Stimulated activated CD4-positive, alpha-beta T cell treated with anti-CD3 and anti-CD28 coated beads, Interleukin-4, amount 100 ng/mL, for 4 hours (primary cell): ENCODE measurements at regions not wholly inside any gene's neighbourhood (a gene's known extent, or its start where the extent isn't known, plus 50 kb on each side); places are given as distances from the start of the nearest gene placed in this dataset.

ENCODE experiments used
- DNase-seq, 2 experiments: peaks; one replicate each; pipeline ENCODE4 v3.0.0-alpha.2; 2020

DNA sequence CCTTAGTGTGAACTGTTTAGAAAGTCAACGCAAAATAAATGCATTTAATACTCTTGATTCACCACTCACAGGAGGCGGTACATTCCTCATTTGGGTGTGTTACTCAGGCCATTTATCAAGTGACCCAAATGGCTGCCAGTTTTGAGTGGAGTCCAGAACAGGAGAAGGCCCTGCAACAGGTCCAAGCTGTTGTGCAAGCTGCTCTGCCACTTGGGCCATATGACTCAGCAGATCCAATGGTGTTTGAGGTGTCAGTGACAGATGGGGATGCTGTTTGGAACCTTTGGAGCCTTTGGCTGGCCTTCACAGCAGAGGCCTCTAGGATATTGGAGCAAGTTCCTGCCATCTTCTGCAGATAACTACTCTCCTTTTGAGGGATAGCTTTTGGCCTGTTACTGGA is 609.2 kb downstream of the KCNT2 start:
- no peak for DNase-seq

DNA sequence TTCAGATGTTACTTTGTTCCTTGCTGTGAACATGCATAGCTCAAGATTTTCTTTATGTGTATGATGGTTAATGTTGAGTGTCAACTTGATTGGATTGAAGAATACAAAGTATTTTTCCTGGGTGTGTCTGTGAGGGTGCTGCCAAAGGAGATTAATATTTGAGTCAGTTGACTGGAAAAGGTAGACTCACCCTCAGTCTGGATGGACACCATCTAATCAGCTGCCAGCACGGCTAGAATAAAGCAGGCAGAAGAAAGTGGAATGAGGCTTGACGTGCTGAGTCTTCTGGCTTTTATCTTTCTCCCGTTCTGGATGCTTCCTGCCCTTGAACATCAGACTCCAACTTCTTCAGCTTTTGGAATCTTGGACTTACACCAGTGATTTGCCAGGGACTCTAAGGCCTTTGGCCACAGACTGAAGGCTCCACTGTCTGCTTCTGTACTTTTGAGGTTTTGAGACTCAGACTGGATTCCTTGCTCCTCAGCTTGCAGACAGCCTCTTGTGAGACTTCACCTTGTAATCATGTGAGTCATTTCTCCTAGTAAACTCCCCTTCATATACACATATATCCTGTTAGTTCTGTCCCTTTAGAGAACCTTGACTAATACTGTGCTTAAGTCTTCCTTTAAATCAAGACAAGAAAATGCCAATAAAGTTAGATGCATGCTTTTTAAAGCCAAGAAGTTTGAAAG is 626.6 kb downstream of the KCNT2 start:
- no peak for DNase-seq

DNA sequence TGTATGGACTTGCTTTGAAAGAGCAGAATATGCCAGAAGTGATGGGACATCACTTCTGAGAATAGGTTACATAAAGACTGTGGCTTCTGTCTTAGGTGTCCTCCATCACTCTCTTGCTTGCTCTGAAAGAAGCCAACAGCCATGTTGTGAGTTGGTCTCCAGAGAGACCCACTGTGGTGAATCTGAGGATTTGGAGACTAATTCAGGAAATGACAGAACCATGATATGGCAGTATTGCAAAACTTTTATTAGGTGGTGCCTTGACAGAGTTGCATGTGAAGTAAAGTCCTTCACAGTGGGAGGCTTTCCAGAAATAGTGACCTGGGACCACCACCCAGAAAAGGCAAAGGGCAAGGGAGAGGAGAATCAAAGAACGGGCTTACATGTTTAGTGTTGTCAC is 628.6 kb downstream of the KCNT2 start:
- DNase-seq: no peak

DNA sequence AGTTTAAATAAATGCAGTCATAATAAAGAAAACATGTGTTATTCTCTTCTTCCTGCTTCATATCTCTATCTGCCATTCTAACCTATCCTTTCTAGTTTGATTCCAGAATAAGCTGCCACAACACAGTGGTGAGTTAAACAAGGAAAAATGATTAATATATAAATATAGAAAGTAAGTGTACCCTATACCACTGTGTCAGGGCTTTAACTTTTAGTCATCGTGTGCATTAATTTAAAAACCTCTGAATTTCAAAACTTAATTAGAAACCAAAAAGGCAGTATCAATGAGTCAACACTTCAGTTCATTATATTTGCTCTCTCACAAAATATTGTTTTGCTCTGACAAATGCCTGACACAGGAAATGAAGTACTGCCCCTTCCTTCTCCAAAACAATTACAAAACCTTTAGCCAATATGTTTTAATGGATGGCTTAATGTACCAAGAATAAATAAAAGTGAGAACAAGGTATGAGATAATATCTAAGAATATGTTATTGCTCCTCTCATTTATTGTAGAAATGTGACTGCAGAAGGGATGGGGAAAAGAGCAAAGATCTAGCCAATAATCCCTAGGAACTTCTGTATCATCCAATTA is 634.8 kb downstream of the KCNT2 start:
- DNase-seq: no peak

DNA sequence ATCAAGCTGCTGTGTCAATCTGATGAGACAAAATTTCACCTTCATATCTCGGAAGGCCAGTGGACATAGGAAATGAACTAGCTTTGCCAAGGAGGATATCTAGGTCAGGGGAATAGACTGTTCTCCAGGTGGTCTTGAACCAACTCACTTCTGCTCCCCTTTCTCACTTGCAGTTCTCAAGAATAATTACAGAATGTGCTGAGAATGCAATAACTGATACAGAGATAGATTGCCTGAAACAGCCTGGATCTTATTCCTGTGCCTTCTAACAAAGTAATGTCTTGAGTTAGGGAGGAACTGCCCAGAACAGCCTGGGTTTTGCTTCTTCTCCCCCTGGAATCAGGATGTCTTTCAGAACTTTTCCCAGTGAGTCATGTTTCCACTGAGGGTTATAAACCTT is 636.7 kb downstream of the KCNT2 start:
- no peak for DNase-seq

DNA sequence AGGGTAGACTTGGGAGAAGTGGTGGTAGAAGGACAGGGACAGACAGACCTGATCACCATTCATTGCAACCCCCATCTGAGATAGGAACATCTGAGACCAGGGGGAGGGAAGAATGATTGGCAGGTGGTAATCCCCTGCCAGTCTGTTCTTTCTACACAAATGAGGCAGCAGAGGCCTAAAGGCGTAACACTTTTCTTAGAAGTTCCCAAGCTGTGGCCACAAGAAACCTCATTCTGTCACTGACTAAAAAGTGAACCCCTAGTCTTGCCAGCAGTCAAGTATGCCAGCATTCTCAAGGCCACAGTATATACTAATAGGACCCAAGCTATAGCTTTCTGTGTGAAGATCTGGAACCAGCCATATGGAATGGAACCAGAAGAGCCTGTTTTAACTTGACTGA is 638.0 kb downstream of the KCNT2 start:
- DNase-seq: no peak

DNA sequence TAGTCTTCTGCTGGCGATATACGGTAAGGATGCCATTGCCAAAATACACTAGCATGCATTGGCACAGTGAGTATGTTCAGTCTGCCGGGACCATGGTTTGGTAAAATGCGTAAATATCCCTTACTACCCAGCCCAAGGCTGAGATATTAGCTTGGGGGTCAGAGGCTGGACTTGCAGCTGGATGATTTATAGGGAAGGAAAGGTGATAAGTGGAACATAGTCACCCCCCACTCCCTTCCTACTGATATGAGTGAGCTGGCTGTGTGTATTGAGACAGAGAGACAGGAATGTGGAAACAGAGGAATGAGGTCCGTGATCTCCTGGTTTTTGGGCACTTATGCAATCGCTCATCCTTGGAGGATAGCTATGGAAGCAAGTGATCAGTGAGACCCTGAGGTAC is 642.8 kb downstream of the KCNT2 start:
- DNase-seq: no peak

DNA sequence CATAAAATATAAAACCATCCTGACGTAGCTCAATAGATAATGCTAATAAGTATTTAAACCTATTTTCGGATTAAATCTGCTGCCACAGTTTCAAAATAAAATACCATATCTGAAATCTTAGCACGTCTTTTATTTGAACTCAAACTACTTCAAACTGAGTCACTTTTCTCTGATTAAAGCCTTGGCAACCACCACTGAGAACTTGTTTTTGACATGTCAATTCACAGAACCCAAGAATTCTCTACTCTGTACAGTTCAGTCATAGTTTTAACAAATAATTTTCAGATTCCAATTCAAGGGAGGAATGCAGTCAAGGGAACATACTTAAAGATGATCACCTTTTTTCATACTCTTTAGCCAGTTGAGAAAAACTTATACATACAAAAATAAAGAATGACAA is 643.2 kb downstream of the KCNT2 start:
- DNase-seq: no peak

DNA sequence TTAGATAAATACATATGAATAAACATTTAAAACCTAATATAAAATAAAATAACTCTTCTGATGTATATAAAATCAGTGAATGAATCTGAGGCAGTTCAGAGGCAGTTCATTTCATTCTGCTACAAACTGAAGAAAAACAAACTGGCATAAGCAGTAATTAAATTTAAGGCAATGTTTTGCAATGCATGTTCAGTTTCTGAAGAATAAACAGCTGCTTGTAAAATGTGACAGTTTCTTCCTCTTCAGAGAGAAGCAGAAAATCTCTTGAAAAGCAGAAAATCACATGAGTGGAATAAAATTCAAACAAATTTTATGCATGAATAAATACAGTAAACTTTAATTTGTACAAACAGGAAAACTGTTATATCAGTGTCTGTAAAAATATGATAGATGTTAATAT is 643.7 kb downstream of the KCNT2 start:
- no peak for DNase-seq

DNA sequence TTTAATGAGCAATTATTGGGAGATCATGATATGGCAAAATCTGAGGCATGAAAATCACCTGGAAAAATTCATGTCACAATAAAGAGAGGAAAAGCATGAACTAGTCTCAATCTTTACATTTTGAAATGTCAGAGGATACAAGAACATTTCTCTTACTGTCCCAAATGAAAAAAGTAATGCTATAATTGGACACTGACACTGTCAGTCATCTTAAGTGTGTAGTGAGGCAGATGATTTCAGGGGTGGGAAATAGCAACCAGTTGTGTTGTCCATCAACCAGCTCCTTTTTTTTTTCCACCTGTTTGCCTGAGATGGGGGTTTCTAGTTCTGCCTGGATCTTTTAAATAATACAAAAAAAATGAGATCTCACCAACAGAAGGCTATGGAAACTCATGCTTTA is 646.2 kb downstream of the KCNT2 start:
- DNase-seq: no peak

DNA sequence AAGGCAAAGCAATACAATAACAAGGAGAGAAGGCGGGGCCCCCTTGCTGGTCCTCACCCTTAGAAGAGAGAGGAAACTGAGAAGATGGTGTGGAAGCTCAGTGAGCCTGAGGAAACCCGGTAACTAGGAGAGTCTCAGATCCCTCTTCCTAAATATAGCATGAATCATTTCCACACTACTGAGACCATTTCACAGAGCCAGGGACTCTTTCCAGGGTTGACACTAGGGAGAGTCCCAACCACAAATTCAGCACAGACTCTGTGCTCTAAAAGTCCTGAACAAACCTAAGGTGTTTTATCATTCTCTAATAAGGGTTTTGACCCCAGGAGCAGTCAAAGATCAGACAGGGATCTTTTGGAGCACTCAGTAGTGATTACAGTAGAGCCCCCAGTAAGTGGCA is 647.7 kb downstream of the KCNT2 start:
- no peak for DNase-seq

DNA sequence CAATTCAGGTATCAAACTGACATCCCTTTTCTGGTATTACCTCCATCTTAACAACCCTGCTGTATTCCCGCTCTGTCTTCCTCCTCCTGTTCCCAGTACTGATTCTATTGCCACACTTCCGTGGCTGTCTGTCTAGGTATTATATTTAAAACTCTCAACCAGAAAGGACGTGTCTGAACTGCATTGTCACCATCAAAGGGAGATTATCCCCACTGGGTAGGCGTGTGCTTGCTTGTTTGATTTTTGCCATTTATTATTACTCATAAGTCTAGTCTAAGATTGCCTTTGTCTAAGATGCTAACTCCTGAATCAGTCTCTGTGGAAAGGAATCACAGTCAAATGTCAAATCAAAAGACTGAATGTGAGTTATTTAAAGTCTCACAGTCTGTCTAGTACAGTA is 650.1 kb downstream of the KCNT2 start:
- no peak for DNase-seq

DNA sequence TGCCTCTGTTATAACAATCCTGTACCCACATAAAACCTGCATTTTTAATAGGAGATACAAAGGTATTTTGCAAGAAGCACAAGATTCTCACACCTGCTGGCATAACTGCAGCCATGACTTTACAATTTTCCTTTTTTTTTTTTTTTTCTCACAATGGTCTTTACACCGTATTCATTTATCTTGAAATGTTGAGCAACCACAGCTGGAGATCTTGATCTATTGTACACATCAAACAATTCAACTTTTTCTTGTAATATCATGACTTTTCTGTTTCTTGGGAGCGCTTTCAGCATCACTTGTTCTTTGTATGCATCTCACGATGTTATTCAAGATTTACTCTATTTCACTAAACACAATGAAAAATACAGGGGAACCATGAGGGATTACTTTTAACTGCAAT is 651.4 kb downstream of the KCNT2 start:
- DNase-seq: no peak

DNA sequence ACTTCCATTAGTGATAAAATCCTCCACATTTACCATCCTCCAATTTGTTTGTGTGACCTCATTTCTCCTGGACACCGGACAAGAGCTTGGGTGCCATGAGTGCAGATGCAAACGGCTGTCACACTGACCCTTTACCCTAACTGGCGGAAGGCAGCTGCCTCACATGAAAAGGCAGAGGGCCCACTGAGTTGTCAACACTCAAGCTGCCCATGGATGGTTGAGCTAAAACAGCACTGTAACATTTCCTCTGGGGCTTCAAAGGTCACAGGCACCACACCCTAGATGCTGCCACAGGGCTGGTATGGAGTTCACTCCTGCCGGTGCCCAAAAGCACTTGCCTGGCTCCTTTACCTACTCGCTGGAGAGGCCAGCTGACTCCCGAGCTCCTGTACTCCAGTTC is 653.4 kb downstream of the KCNT2 start:
- no peak for DNase-seq

DNA sequence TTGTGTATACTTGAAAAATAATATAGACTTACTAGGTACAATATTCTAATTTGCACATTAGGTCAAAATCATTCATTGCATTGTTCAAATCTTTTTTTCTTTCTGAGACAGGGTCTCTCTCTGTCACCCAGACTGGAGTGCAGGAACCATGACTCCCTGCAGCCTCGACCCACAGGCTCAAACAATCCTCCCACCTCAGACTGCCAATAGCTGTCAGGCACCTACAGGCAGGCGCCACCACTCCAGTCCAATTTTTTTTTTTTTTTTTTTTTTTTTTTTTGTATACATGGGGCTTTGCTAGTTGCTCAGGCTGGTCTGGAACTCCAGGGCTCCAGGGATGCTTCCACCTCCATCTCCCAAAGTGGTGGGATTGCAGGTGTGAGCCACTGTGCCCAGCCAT is 656.9 kb downstream of the KCNT2 start:
- no peak for DNase-seq

DNA sequence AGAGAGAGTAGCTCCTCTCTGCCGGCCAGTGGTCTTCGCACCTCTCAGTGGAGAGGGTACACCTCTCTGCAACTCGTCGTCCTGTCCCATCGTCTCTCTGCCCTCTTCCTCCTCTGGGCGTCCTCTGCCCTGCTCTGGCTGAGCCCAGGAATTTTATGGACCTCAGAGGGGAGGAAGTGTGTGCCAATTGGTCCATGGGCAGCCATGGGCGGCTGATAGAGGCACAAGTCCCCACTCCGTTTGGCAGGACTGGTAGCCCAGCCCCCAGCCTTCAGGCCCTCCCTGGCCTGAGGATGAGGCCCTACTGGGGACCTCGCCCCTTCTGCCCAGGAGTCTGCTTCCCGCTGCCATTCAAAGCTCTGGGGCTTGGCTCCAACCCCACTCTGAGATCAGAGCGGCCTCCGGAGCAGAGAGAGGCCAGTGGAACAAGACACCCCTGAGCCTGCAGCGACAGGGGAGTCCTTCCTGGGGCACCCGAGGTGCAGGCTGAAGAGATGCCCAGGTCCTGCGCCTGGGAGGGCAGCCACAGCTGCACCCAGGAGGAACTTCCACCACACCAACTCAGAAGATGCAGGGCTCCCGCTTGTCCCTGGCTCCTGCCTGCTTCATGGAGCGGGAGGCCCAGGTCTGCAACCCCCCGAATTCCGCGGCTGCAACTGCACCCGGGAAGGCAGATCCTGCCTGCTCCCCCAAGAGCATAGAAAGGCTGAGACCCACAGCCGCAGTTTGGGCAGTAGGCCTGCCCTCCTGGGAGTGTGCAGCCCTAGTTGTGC is 659.9 kb downstream of the KCNT2 start:
- no peak for DNase-seq

DNA sequence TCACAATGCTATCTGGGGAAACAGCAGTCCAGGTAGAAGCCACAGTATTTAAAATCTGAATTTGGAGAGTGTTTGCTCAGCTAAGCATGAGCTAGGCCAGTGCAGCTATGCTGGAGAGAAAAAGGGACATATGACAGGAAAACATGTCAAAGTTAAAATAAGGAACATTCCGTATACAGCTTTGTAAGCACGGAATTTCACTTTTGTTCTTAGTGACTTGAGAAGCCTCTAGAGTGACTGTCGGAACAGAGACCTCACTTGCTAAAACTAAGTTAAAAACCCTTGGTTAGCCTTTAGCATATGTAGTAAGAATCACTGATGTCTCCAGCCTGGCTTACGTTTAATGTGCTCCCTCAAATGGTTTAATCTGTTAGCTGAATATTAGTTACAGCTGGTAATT is 661.7 kb downstream of the KCNT2 start:
- no peak for DNase-seq

DNA sequence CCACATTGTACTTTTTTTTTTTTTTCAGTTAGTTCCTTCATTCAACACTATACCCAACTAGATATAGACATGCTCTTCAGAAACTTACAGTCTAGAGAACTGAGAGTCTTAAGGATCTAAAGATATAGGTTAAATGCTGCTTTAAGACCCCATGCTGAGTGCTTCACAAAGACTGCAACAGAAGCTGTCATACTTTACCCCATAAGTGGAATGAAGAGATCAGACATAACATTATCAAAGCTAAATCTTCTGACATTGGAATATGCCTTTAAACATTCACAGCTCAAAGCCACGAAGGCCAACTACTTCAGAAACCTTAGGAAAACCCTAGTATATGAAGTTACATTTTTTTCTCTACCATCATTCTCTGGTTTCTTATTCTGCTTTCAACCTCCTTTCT is 666.4 kb downstream of the KCNT2 start:
- DNase-seq: no peak

DNA sequence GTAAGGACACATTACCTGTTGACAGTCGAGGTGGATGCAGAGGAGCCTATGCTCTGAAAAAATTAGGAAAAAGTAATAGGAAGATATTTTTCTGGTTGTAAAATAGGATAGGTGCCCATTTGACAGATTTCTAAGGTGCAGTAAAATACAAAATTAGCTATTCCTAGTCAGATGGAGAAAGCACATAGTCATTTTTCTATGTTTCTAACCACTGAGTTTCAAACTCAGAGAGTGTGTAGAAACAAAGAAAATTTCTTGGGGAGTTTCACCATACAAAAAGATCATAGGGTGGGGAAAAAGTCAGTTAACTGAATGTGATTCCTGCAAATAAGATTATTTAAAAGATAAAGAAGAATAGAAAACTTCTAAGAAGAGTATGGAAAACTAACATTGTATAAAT is 666.9 kb downstream of the KCNT2 start:
- DNase-seq: no peak

DNA sequence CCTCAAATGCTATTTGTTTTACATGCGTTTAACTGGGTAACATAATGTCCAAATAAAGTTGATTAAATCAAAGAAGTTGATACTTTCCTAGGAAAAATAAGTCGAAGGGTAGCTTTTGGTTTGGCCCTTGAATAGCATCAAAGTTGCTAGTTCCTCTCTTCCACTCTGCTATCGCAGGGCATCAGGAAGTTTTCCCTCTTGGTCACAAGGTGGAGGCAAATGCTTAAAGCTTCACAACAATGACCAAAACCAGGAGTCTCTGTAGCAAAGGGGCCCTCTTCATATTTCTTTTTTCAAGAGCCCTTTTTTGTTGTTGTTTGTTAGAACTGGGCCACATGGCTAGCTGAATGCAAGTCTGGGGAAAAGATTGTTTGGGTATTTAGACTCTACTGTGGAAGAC is 668.4 kb downstream of the KCNT2 start:
- no peak for DNase-seq

DNA sequence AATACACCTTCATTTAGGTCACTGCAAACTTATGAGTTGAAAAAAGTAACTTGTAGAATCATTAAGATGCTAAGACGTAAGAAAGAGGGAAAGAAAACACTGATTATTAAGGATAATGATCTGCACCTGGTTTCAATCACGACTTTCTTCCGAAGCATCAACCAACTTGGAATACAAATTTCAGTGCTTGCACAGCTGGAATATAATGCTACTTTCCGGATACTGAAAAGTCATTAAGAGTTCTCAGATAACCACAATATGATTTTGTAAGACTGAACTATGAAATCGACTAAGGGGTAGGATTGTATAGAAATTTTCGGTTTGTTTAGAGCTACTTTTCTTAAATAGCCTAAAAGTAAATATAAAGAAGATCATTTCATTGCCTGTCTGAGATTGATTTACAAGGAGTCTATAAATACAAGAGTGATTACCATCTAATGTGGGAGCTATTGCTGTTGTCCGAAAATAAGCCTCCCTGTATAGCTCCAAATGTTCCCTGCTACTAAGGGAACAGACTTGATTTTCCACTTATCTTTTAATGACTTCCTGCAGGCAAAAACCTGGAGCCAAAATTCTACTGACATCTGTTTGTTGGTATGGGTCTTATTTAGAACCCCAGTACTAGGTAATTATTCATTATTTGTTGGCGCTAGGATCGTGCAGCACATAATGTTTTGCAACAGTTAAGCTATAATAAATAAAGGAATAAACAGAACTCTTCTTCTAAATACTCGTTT is 673.3 kb downstream of the KCNT2 start:
- no peak for DNase-seq

DNA sequence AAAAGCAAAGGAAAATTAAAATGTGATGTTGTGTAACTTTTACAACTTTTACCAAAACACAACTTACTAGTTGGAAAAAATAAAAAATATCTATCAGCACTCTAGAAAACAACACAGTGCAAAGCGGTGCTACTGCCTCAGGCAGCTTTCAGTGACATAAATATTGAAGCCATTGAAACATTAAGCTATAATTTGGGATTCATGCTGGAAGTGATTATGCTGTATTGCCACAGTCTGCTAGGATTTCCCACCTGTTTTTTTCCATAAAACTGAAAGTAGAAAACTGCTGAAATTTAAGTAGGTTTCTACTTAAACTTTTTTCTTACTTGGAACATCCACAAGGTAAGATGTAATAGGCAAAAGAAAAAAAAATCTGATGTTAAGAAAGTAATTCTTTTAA is 674.4 kb downstream of the KCNT2 start:
- DNase-seq: no peak

DNA sequence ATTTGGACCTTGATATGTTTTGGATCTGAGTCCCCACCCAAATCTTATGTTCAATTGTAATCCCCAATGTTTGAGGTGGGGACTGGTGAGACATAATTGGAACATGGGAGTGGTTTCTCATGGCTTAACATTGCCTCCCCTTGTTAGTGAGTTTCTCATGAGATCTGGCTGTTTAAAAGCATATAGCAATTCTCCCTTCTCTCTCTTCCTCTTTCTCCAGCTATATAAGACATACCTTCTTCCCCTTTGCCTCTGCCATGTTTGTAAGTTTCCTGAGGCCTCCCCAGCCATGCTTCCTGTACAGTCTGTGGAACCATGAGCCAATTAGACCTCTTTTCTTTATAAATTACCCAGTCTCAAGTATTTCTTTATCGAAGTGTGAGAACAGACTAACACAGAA is 692.4 kb downstream of the KCNT2 start:
- no peak for DNase-seq

DNA sequence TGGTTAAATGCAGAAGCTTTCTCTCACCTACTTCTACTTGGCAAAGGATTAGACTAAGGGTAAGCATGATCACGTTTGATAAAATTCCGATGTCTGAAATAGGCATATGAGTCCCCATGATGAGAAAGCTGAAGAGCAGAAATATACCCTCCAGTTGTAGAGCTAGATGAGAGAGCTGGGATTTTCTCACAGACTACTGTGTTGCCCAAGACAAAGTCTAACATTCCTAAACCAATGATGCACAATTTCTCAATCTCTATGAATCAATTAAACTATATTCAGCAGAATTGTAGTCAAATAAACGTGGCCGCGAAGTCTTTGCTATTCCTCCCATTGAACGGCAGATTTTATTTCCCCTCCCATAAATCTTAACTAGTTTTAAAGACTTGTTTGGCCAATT is 699.2 kb downstream of the KCNT2 start:
- no peak for DNase-seq
